ENCODE measurements at regions not wholly inside any gene's neighbourhood (a gene's known extent, or its start where the extent isn't known, plus 50 kb on each side); places are given as distances from the start of the nearest gene placed in this dataset.

DNA sequence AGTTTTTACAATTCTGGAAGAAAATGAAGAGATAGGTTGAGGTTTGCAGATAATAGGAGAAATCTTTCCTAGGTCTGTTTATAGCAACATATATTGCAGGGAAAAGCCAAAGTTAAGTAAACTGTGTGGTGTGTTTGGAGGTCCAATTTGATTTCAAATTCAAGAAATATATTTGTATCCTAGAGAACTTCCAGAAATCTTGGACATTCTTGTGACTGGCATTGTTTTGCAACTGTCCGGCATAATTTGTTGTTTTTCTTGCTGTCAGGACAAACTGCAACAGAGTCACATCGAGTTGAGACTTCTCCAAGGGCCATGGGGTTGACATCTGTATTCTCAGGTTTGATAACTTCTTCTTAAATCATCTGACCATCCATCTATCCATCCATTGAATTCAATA lies 170.9 kb upstream of the ZEB2 start:
- Histone ChIP-seq H3K79me2 (ENCODE audit: insufficient read depth, low read length) (no peaks in the 10 kb centered on the region), H2AK5ac (ENCODE audit: insufficient read length, low read length) (no peak overlapping the region), H3K23ac (ENCODE audit: insufficient read length, low read depth, low read length) (no peak overlapping the region), H3T11ph (ENCODE audit: low read length) (no peak overlapping the region), H2AFZ (ENCODE audit: low read length) (no peak overlapping the region), H3K27ac (ENCODE audit: insufficient read length, low read depth, low read length) (no peak overlapping the region), H3K79me1 (ENCODE audit: insufficient read depth, low read depth, low read length, poor library complexity, severe bottlenecking) (no peaks in the 10 kb centered on the region), H4K20me1 (ENCODE audit: control insufficient read depth, insufficient read depth, insufficient read length) (no peaks in the 10 kb centered on the region), H3K56ac (ENCODE audit: insufficient read length, low read depth, low read length) (no peak overlapping the region), H4K91ac (ENCODE audit: insufficient read length, low read depth, low read length) (no peak overlapping the region), H3K4ac (ENCODE audit: low read depth, low read length) (no peak overlapping the region), H4K5ac (ENCODE audit: insufficient read length, low read depth, low read length) (no peak overlapping the region), H2BK120ac (ENCODE audit: low read depth, low read length, poor library complexity, severe bottlenecking) (no peak overlapping the region), H3K4me1 (ENCODE audit: insufficient read depth, low read length) (no peaks in the 10 kb centered on the region), H3K23me2 (ENCODE audit: insufficient read length, low read depth, low read length, poor library complexity, severe bottlenecking) (no peaks in the 10 kb centered on the region), H3K9ac (ENCODE audit: extremely low read depth, insufficient read length, low read length) (no peak overlapping the region), H3K18ac (ENCODE audit: insufficient read length, low read depth, low read length) (no peak overlapping the region), H2BK12ac (ENCODE audit: insufficient read length, low read depth, low read length) (no peak overlapping the region), H3K9me3 (ENCODE audit: control insufficient read depth, low read depth, low read length) (no peaks in the 10 kb centered on the region), H2BK20ac (ENCODE audit: low read depth, low read length, poor library complexity, severe bottlenecking) (no peak overlapping the region), H2BK5ac (ENCODE audit: insufficient read length, low read length) (no peak overlapping the region), H3K27me3 (ENCODE audit: insufficient read depth, low read length) (no peaks in the 10 kb centered on the region), H3K14ac (ENCODE audit: insufficient read depth, low read length) (no peak overlapping the region), H2BK15ac (ENCODE audit: low read depth, low read length) (no peak overlapping the region), H4K8ac (replicated peaks; ENCODE audit: insufficient read length, low read depth, low read length) (no peak overlapping the region), H3K4me2 (ENCODE audit: insufficient read depth, insufficient read length, low read length) (no peak overlapping the region)
- Mint-ChIP-seq H3K27ac (no peak overlapping the region), H3K27me3 (ENCODE audit: low read depth) (no peaks in the 10 kb centered on the region), H3K4me1 (no peaks in the 10 kb centered on the region), H3K36me3 (ENCODE audit: insufficient read depth in 1 of 3, low read depth in 3 of 3) (no peaks in the 10 kb centered on the region), H3K4me3 (no peak overlapping the region), H3K9me3 (no peaks in the 10 kb centered on the region)
- DNase-seq: no peak
- TF ChIP-seq, protein P1, sequence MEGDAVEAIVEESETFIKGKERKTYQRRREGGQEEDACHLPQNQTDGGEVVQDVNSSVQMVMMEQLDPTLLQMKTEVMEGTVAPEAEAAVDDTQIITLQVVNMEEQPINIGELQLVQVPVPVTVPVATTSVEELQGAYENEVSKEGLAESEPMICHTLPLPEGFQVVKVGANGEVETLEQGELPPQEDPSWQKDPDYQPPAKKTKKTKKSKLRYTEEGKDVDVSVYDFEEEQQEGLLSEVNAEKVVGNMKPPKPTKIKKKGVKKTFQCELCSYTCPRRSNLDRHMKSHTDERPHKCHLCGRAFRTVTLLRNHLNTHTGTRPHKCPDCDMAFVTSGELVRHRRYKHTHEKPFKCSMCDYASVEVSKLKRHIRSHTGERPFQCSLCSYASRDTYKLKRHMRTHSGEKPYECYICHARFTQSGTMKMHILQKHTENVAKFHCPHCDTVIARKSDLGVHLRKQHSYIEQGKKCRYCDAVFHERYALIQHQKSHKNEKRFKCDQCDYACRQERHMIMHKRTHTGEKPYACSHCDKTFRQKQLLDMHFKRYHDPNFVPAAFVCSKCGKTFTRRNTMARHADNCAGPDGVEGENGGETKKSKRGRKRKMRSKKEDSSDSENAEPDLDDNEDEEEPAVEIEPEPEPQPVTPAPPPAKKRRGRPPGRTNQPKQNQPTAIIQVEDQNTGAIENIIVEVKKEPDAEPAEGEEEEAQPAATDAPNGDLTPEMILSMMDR (conservative IDR thresholded peaks at IDR 0.05): no peak
- WGBS (ENCODE audit: extremely low coverage, insufficient read length, low lambda C conversion rate): no CpG with 5 or more reads among the region's 2 CpGs
